ENCODE measurements at regions not wholly inside any gene's neighbourhood (a gene's known extent, or its start where the extent isn't known, plus 50 kb on each side); places are given as distances from the start of the nearest gene placed in this dataset.
"Not testable (repeated sequence)": the region's sequence is repeated elsewhere in the genome, so short reads cannot be mapped to it uniquely, and the experiment has no call there.

- Mint-ChIP-seq H3K4me1 (no peaks in the 10 kb centered on the region), H3K27ac (no peak overlapping the region), H3K4me3 (no peak overlapping the region), H3K36me3 (no peaks in the 10 kb centered on the region), H3K27me3 (ENCODE audit: low read depth in 3 of 3) (no peaks in the 10 kb centered on the region), H3K9me3 (peaks cover 0 to 8% (median 4%) of the 10 kb centered on the region in 7 donors)
- Histone ChIP-seq H2AFZ (ENCODE audit: insufficient read depth, low read depth, low read length, poor library complexity, severe bottlenecking) (no peak overlapping the region), H3K4me3 (replicated peaks in 1 of 3; ENCODE audit: low read depth in 2 of 3, low read length in 3 of 3) (no peak overlapping the region), H3K4me2 (replicated peaks; ENCODE audit: extremely low read depth, low read length, poor library complexity, severe bottlenecking) (no peak overlapping the region), H3K9ac (ENCODE audit: insufficient read depth, low read length, poor library complexity, severe bottlenecking) (no peak overlapping the region), H3K36me3 (replicated peaks in 1 of 2; ENCODE audit: control insufficient read depth in 1 of 2, insufficient read depth in 2 of 2, low read length in 2 of 2) (no peaks in the 10 kb centered on the region), H3K27me3 (ENCODE audit: control insufficient read depth in 2 of 2, insufficient read depth in 2 of 2, low read length in 2 of 2) (no peaks in the 10 kb centered on the region), H3K4me1 (ENCODE audit: control insufficient read depth in 1 of 2, insufficient read depth in 2 of 2, low read length in 2 of 2) (no peaks in the 10 kb centered on the region), H4K20me1 (ENCODE audit: insufficient read depth, low read length) (no peaks in the 10 kb centered on the region), H3K27ac (ENCODE audit: low read depth in 1 of 2, low read length in 2 of 2) (no peak overlapping the region), H3K9me3 (replicated peaks in 1 of 2; ENCODE audit: control insufficient read depth in 1 of 2, insufficient read depth in 1 of 2, low read length in 2 of 2) (no peaks in the 10 kb centered on the region), H3K79me2 (ENCODE audit: insufficient read depth, low read length) (no peaks in the 10 kb centered on the region)
- WGBS (ENCODE audit: insufficient coverage): 75% methylated on average over 2 of the region's 2 CpGs
- TF ChIP-seq CTCF (IDR thresholded peaks at IDR 0.05): no peak
- DNase-seq: no peak
- intact Hi-C loops (cut with micrococcal nuclease): no loop called here
Observed at GRCh38 chr6:115835314-115835713, 225.4 kb downstream of the FRK start.

- H3K27me3 Mint-ChIP-seq (ENCODE audit: low read depth in 3 of 3); H3K27me3 ChIP-seq (ENCODE audit: control insufficient read depth in 2 of 2, insufficient read depth in 2 of 2, low read length in 2 of 2); H3K27ac ChIP-seq (ENCODE audit: low read depth in 1 of 2, low read length in 2 of 2); H3K4me3 ChIP-seq (replicated peaks in 1 of 3; ENCODE audit: low read depth in 2 of 3, low read length in 3 of 3); H3K36me3 Mint-ChIP-seq; H3K4me3 Mint-ChIP-seq; H3K4me1 ChIP-seq (ENCODE audit: control insufficient read depth in 1 of 2, insufficient read depth in 2 of 2, low read length in 2 of 2); H3K4me2 ChIP-seq (replicated peaks; ENCODE audit: extremely low read depth, low read length, poor library complexity, severe bottlenecking); H3K4me1 Mint-ChIP-seq; H3K9ac ChIP-seq (ENCODE audit: insufficient read depth, low read length, poor library complexity, severe bottlenecking); H3K9me3 ChIP-seq (replicated peaks in 1 of 2; ENCODE audit: control insufficient read depth in 1 of 2, insufficient read depth in 1 of 2, low read length in 2 of 2); H3K79me2 ChIP-seq (ENCODE audit: insufficient read depth, low read length); H3K36me3 ChIP-seq (replicated peaks in 1 of 2; ENCODE audit: control insufficient read depth in 1 of 2, insufficient read depth in 2 of 2, low read length in 2 of 2); intact Hi-C loops (cut with micrococcal nuclease); H4K20me1 ChIP-seq (ENCODE audit: insufficient read depth, low read length); DNase-seq; H2AFZ ChIP-seq (ENCODE audit: insufficient read depth, low read depth, low read length, poor library complexity, severe bottlenecking); H3K27ac Mint-ChIP-seq; H3K9me3 Mint-ChIP-seq: not testable (repeated sequence)
- 93% methylated on average over 15 of the region's 27 CpGs for WGBS (ENCODE audit: insufficient coverage)
Observed at GRCh38 chr6:115834542-115834941, 226.1 kb downstream of the FRK start.
